ENCODE measurements at regions not wholly inside any gene's neighbourhood (a gene's known extent, or its start where the extent isn't known, plus 50 kb on each side); places are given as distances from the start of the nearest gene placed in this dataset.

DNA sequence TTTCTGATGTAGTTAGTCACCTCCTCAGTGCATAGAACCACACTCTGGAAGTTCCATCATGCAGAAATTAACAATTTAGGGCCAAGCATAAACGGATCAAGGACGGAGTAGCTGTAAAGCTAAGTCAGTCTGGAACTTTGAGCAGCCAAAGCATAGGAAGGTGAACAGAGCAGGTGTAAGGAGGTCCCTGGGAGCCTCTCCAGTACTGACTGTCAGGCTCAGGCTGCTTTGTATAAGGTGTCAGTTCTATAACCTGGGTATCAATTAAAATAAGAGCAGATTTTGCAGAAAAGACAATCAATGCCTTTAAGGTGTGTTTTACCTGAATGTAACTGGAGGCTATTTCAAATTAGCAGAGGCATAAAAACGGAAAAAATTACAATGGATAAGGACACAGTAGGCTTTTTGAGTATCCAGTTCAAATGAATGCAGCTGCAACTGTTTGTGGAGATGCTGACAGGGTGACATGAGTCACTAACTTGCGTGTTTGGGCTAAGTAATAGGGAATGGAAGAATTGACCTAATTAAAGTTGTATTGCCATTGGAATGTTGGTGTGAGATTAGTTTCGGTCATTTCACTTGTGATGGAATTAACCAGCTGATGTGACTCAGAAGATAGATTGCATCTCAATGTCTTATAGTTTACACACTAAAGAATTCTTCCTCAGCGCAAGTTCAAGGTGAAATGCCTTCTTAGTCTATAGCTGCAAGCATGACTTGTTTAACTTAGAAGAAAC, 417.9 kb upstream of the CNTNAP2 start:
- 94% methylated on average over 6 of the region's 6 CpGs; no CpG with 5 or more reads in 1 of the 2 experiments for WGBS, 2 experiments (ENCODE audit: extremely low coverage in 1 of 2, insufficient coverage in 1 of 2, insufficient read length in 1 of 2, insufficient replicate concordance in 2 of 2, low coverage in 1 of 2, low lambda C conversion rate in 2 of 2, missing lambda C conversion rate in 1 of 2)
- H3K4me3 ChIP-seq (ENCODE audit: extremely low read depth in 1 of 4, insufficient read depth in 2 of 4, low read depth in 3 of 4, low read length in 4 of 4), result no peak overlapping the region
- no peaks in the 10 kb centered on the region for H3K23me2 ChIP-seq (ENCODE audit: low read depth, low read length)
- no peak for TF ChIP-seq SP4 (IDR thresholded peaks at IDR 0.05; ENCODE audit: low read length)
- TF ChIP-seq PHF8 (conservative IDR thresholded peaks at IDR 0.05; ENCODE audit: low read depth, low read length), result no peak
- TF ChIP-seq TAF7 (optimal IDR thresholded peaks at IDR 0.05; ENCODE audit: borderline replicate concordance, low read depth, low read length), result no peak
- no peak for TF ChIP-seq MAFK (IDR thresholded peaks at IDR 0.05; ENCODE audit: low read depth, low read length)
- no peak for TF ChIP-seq GABPA (IDR thresholded peaks at IDR 0.05; ENCODE audit: borderline replicate concordance, insufficient read depth, low read length)
- no peak for TF ChIP-seq JUN (IDR thresholded peaks at IDR 0.05; ENCODE audit: low read depth, low read length)
- no peak for TF ChIP-seq KDM1A (IDR thresholded peaks at IDR 0.05; ENCODE audit: borderline replicate concordance, low read length)
- TF ChIP-seq RNF2 (IDR thresholded peaks at IDR 0.05; ENCODE audit: borderline replicate concordance, low read depth, low read length, missing control alignments, poor library complexity, severe bottlenecking), result no peak
- no peak for TF ChIP-seq RFX5 (IDR thresholded peaks at IDR 0.05; ENCODE audit: borderline replicate concordance, low read depth, low read length)
- no peak for TF ChIP-seq SIRT6 (IDR thresholded peaks at IDR 0.05; ENCODE audit: low read length)
- TF ChIP-seq POU5F1 (IDR thresholded peaks at IDR 0.05; ENCODE audit: low read depth, low read length), result no peak
- TF ChIP-seq CTBP2 (IDR thresholded peaks at IDR 0.05; ENCODE audit: borderline replicate concordance, insufficient read depth, insufficient read length, low read length), result no peak
- no peak for TF ChIP-seq SP1 (IDR thresholded peaks at IDR 0.05; ENCODE audit: low read depth, low read length)
- no peak for TF ChIP-seq KDM4A (IDR thresholded peaks at IDR 0.05; ENCODE audit: low read depth, low read length, severe bottlenecking)

More for the DNA sequence above, 417.9 kb upstream of the CNTNAP2 start:
- FAIRE-seq (no peak), DNase-seq (ENCODE audit: low read depth in 1 of 2, low spot score in 2 of 2) (no peak)
- Histone ChIP-seq H3K9me3 (ENCODE audit: insufficient read depth in 2 of 2, low read depth in 1 of 2, low read length in 1 of 2) (no peaks in the 10 kb centered on the region; a peak in 1 of 4 replicates), H3K36me3 (ENCODE audit: control insufficient read depth in 2 of 4, insufficient read depth in 4 of 4, low read length in 3 of 4) (no peaks in the 10 kb centered on the region; a peak in 1 of 8 replicates), H4K8ac (ENCODE audit: extremely low read depth, insufficient read depth, low read length) (no peak overlapping the region), H2BK20ac (ENCODE audit: low read length) (no peak overlapping the region), H4K91ac (replicated peaks; ENCODE audit: insufficient read length, low read length) (no peak overlapping the region), H2BK5ac (ENCODE audit: low read depth, low read length) (no peak overlapping the region), H3K18ac (ENCODE audit: extremely low read depth, low read length) (no peak overlapping the region), H3K27ac (ENCODE audit: low read depth, low read length) (no peak overlapping the region), H3K4ac (replicated peaks; ENCODE audit: insufficient read length, low read depth, low read length) (no peak overlapping the region), H3K27me3 (replicated peaks in 1 of 4; ENCODE audit: control insufficient read depth in 3 of 4, extremely low read depth in 1 of 4, insufficient read depth in 3 of 4, low read length in 3 of 4) (no peaks in the 10 kb centered on the region), H2BK120ac (replicated peaks; ENCODE audit: low read depth, low read length) (no peak overlapping the region), H3K56ac (replicated peaks; ENCODE audit: insufficient read length, low read depth, low read length) (no peak overlapping the region), H4K5ac (ENCODE audit: insufficient read length, low read depth, low read length) (no peak overlapping the region), H3K9ac (replicated peaks in 1 of 4; ENCODE audit: extremely low read depth in 1 of 4, low read depth in 3 of 4, low read length in 3 of 4) (no peak overlapping the region), H4K20me1 (replicated peaks in 1 of 2; ENCODE audit: control insufficient read depth in 1 of 2, insufficient read depth in 2 of 2, low read length in 2 of 2) (no peaks in the 10 kb centered on the region), H2AK5ac (ENCODE audit: low read depth, low read length) (no peak overlapping the region), H3K23ac (ENCODE audit: insufficient read length) (no peak overlapping the region), H3K79me2 (ENCODE audit: control insufficient read depth in 1 of 2, insufficient read depth in 2 of 2, low read length in 2 of 2) (no peaks in the 10 kb centered on the region), H2AFZ (ENCODE audit: low read length) (no peak overlapping the region), H3K79me1 (ENCODE audit: low read depth, low read length) (no peaks in the 10 kb centered on the region), H3K4me2 (ENCODE audit: insufficient read depth in 1 of 2, low read depth in 2 of 2, low read length in 2 of 2) (no peak overlapping the region), H2BK15ac (ENCODE audit: low read length) (no peak overlapping the region), H3K4me1 (replicated peaks in 1 of 4; ENCODE audit: control insufficient read depth in 3 of 4, insufficient read depth in 4 of 4, low read length in 3 of 4) (no peaks in the 10 kb centered on the region), H2BK12ac (ENCODE audit: low read depth, low read length) (no peak overlapping the region), H3K14ac (ENCODE audit: insufficient read length) (no peak overlapping the region)
- POLR2A ChIA-PET (ENCODE audit: partially characterized antibody), result no interaction called here
- CTCF ChIA-PET (ENCODE audit: partially characterized antibody), result no interaction called here
